DMS53 (cell line): ENCODE measurements at regions not wholly inside any gene's neighbourhood (a gene's known extent, or its start where the extent isn't known, plus 50 kb on each side); places are given as distances from the start of the nearest gene placed in this dataset.

Experiments used
- DNase-seq: peaks from one replicate; lab custom pipeline; 2025; lab: John Stamatoyannopoulos, UW

DNA sequence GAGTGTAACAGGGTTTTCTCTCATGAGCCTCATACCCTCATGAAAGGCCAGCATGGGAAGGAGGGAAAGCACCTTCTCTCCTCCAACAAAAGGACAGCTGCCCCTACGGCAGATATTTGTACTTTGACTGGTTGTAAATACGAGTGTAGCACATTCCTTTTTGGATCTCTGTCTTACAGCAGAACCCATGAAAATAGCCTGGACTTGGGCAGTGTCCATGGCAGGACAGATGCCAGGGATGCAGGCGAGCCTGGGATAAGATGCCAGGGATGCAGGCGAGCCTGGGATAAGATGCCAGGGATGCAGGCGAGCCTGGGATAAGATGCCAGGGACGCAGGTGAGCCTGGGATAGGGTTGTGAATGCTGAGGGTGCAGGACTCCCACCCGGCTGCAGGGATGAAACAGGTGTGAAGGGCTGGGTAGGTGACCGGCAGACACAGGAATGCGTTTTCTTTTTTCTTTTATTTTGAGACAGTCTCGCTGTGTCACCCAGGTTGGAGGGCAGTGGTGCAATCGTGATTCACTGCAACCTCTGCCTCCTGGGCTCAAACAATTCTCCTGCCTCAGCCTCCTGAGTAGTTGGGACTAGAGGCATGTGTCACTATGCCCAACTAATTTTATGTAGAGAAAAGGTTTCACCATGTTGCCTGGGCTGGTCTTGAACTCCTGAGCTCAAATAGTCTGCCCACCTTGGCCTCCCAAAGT, 120.0 kb downstream of the BEGAIN start:
- no peak for DNase-seq

DNA sequence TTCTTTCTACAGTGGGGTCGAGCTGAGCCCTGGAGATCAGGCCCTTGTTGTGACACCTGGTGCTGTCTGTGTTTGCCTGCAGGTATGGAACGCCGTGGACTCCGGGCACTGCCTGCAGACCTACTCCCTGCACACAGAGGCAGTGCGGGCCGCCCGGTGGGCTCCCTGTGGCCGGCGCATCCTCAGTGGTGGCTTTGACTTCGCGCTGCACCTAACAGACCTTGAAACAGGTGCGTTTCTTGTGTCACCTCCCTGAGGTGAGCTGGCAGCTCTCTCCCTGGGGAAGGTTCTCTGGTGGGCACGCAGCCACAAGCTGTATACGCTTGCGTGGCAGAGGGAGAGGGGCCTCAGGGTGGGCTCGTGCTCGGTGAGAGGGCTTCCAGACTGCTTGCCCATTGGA, 119.3 kb downstream of the BEGAIN start:
- DNase-seq: no peak

DNA sequence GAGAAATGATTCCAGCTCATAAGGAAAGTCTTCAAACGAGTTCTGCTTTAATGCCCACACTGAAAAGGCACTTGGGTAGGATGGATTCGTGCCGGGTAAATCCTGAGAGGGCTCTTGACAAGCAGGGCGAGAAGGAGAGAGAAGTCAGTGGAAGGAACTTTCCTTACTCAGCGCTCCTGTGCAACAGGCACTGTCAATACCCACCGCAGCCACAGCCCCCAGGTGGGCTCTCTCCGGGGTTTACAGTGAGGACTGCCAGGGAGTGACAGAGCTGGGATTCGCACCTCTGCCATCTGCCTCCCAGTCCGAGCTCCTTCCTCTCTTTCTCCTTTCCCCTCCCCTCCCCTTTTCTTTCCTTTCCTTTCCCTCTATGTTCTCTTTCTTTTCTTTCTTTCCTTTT, 118.7 kb downstream of the BEGAIN start:
- DNase-seq: no peak

DNA sequence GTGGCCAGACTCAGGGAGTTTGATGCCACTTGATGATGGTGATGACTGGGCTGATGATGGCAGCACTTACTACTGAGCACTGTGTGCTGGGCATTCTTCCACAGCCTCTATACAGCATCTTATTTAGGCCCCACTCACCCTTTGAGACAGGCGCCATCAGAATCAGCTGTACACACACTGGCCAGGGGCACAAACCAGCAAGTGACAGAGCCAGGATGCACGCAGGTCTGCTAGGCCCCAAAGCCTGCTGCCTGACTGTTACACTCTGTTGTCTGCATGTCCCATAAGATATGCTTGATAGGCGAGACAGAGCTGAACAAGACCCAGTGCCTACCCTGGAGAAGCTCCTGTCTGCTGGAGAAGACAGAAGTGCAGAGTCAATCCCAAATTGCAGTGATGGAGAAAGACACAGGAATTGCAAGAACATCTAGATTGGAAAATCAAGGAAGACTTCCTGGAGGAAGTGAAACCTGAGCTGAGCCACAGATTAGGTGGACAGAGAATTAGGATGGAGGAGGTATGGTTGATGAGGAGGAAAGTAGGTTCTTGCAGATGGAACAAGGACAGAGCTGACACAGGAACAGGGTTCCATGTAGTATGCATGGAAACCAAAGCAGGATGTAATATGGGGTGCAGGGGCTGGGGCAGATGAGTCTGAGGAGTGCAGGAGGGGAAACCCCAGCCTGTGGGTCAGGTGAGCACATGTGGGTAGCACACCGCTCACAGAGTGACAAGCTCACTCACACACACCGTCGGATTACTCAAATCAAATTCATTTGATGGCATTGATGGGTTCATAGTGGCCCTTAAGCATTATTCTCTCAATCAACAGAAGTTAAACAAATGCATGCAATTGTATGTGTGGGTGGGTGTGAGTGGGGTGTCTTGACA, 117.3 kb downstream of the BEGAIN start:
- no peak for DNase-seq

DNA sequence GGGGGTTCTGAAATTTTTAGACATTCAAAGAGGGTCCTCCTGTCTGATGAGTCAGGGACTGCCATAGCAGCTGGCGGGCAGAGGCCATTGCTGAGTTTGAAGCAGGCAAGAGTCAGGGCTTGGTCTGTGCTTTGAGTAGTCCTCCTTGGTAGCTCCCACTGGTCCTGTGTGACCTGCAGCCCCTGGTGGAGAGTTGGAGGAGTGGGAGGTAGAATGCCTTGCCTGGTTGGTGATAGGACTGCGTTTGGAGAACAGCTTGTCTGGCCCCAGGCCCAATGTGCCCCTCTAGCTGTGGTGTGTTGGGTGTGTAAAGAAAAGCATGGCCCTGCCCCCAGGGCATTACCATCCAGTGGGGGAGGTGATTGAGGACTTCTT, 116.7 kb downstream of the BEGAIN start:
- DNase-seq: peak; percentile 23

DNA sequence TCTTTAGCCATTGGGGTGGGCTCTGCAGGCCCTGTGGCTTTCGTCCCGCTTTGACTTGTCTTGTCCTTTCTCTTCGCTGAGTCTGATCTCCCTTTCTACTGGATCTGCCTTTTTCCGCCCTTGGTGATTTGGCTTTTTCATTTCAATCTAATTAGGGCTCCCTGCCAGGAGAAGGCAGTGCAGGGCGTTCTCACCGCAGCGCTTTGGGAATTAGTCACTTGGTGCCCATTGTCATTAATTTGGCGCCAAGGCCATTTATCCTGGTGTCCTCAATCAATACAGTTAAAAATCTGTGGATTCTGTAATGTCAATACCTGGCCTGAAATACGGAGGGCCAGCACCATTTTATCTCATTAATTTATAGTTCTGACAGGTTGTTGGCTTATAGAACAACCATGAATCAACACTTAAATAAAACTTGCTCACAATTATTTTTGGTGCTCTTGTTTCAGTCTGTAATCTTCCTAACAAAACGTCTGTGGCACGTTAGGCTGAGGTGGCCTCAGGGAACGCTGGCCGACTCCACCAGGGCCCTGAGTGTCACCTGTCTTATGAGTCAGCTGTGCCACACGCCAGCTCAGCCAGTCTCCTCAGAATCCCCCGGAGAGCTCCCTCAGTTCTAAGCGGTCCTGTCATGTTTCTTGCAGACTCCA, 115.7 kb downstream of the BEGAIN start:
- DNase-seq: peak; percentile 94

DNA sequence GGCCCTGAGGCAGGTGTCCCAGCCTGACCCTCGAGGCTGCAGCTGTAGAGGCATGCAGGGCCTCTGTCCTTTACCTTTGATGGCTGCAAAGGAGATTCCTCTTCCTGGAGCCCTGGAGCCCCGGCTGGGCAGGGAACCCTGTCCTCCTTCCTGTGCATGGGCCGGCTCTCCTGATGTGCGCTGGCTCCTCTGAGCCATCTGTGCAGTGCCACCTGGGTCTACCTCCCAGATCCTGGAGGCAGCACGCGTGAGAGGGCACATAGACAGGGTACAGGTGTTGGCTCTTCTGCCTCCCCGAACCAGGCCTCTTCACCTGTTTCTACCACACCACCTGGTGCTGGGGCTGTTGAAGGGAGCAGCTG, 115.1 kb downstream of the BEGAIN start:
- peak; percentile 98 for DNase-seq

DNA sequence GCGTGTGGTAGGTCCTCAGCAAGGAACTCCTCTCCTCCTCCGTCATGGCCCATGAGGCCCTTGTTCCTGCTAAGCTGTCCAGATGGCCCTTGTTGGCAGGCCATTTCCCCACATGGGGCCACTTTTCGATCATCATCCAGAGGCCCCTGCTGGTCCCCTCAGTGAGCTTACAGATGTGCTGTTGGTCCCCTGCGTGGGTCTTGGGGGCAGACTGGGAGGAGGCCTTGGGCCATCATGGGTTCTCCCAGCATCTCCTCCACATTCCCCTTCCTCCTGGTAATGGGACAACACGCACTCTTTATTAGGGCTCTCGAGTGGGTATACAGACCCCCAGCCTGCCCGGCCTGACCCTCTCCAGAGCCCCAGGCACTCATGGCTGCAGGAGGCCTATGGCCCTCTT, 114.7 kb downstream of the BEGAIN start:
- DNase-seq: no peak

DNA sequence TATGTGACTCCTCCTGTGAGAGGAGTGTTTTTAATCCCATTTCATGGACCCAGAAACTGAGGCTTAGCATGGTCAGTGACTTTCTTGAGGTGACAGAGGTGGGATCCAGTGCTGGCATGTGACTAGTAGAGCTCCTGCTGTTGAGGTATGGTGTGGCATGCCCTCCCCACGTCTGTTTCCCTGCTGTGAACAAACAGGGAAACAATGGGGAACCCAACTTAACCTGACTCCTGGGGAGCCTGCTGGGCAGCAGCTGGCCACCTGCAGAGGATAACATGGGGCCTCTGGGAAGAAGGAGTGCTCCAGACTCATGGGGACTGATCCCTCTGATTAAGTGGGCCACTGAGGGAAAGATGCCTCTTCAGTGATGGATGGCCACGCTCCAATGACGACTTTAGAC, 114.0 kb downstream of the BEGAIN start:
- peak; percentile 22 for DNase-seq

DNA sequence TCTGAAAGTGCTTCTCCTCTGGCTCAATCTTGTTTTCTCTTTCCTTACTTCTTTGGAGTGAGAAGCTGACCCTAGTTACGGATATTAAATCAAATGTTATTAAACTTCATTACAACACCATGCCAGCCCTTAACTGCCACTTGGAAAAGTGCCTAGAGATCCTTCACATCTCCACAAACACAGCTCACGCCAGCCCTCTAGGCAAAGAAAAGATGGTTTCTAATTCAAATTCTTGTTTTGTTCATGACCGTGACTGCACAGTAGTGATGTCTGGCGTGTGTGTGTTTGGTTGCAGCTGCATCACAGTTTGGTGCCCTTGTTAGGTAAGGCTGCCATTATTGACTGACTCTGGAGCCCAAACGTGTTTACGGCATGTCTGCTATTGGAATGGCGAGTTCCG, 113.0 kb downstream of the BEGAIN start:
- no peak for DNase-seq

DNA sequence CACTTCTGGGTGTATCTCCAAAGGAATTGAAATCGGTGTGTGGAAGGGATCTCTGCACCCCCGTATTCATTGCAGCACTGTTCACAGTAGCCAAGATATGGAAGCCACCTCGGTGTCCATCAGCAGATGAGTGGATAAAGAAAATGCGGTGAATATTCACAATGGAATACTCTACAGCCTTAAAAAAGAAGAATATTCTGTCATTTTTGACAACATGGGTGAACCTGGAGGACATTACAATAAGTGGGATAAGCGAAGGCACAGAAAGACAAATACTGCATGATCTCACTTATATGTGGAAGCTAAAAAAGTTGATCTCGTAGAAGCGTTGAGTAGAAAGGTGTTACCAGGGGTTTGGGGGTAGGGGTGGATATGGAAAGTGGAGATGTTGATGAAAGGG, 111.9 kb downstream of the BEGAIN start:
- DNase-seq: no peak

DNA sequence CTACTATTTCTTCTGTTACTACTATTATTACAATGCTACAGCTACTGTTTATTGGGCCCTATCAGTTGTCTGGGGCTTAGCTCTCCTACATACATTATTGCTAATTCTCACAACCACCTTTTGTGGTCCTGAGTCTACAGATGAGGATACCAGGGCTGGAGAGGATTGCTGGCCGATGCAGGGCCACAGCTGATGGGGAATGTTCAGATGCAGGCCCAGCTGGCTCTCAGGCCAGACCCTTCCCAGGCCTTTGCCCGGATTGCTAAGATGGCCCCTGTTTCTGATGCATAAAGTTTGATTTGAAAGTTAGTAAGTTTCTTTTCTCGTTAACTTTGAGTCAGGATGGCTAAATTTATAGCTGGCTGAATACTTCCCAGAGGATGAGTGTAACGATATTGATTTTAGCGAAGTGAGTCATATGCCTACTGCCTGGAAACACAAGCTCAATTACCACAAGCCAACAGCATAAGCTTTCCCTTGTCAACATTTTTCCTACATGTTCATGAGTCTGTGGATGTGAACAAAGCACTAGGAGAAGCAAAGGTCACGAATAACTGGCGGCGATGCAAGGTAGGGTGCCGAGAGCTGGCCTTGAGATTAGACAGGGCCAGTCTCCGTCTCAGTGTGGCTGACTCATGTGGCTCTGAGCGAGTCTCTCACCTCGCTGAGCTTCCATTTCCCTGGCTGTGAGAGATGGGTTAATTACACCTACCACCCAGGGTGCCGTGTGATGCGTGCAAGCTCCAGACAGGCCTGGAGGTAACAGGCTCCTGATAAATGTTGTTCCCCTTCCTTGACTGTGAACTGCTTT, 111.0 kb downstream of the BEGAIN start:
- peak; percentile 79 for DNase-seq

DNA sequence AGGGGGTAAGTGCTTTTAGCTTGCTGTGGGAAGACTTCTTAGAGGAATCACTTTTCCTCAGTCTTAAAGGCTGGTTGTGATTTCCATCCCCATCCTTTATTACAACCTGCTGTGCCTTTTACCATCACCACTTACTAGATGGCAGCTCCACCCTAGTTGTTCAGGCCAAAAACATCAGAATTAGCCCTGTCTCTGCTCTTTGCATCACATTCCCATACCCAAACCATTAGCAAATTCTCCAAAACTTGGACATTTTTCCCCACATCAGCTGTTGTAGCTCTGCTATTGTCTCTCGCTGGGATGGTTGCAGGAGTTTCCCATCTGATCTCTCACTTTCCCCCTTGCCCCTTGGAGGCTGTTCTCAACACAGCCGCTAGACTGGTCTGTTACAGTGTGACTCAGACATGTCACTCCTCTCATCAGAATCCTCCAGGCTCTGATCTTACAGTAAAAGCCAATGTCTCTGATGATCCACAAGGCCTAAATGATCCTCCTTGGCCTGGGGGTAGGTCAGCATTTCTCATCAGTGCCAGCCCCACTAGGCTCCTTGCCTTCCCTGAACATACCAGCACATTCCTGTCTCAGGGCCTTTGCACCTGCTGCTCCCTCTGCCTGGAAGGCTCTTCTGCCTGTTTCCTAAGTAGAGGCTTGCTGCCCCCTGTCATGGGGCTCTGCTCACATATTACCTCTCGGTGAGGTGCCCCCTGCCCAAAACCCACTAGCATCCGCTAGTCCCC, 102.5 kb downstream of the BEGAIN start:
- no peak for DNase-seq

DNA sequence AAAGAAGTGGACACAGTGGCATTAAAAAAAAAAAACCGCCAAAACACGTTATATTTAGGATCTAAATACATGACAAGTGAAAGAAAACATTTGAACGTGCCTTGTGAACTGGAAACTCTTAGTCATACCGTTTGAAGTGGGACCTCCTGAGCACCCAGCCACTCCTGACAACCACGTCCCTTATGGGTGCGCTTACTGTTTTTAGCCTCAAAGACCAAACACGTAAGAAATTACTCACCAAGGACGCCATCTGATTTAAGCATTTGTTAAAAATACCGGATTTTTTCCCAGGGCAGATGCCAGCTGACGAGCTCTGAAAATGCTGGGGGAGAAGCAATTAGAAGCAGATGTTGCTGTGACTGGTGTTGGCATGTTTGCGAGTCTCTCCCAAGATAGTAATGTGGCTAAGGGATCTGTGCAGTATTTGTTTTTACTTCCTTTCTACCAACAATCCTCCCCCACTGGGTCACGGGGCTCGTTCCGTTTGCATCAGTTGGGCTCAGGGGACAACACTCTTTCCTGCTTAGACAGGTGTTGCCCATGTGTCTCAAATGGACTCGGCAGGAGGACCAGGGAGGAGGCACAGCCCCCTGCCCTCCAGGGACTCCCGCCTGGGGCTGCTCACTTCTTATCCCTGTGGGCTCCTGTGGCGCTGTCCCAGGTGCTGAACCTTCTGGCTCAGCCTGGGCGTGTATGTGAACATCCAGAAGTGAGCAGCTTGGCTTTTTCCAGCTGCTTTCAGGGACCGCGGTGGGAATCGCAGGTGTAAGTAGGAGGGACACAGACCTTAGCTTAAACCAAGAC, 101.0 kb downstream of the BEGAIN start:
- peak; percentile 87 for DNase-seq
